Trophoblast cell (in vitro differentiated cells and primary cell): ENCODE measurements at regions not wholly inside any gene's neighbourhood (a gene's known extent, or its start where the extent isn't known, plus 50 kb on each side); places are given as distances from the start of the nearest gene placed in this dataset.

Experiments used
- DNase-seq, 2 donors: peaks; one replicate each; pipeline ENCODE4 v3.0.0-alpha.2; 2016
- H2AFZ ChIP-seq: 2 replicates; pipeline ENCODE4 v1.6.1; 2013; ENCODE audit warnings: low read length, moderate library complexity, mild to moderate bottlenecking; ENCODE audit not compliant: insufficient read depth, poor library complexity
- H2AK5ac ChIP-seq: 2 replicates; pipeline ENCODE4 v1.6.1; 2013; ENCODE audit warnings: mild to moderate bottlenecking, low read length
- H2BK120ac ChIP-seq: 2 replicates; pipeline ENCODE4 v1.6.1; 2013; ENCODE audit warnings: low read length, mild to moderate bottlenecking, moderate library complexity; ENCODE audit not compliant: insufficient read depth, poor library complexity
- H2BK12ac ChIP-seq: 2 replicates; pipeline ENCODE4 v1.6.1; 2013; ENCODE audit warnings: mild to moderate bottlenecking, low read length, moderate library complexity
- H2BK5ac ChIP-seq: 2 replicates; pipeline ENCODE4 v1.6.1; 2013; ENCODE audit warnings: low read length, low read depth, moderate library complexity, mild to moderate bottlenecking; ENCODE audit not compliant: poor library complexity
- H3K14ac ChIP-seq: 2 replicates; pipeline ENCODE4 v1.6.1; 2013; ENCODE audit warnings: mild to moderate bottlenecking, low read length
- H3K18ac ChIP-seq: 2 replicates; pipeline ENCODE4 v1.6.1; 2013; ENCODE audit warnings: mild to moderate bottlenecking, low read length
- H3K23ac ChIP-seq: 2 replicates; pipeline ENCODE4 v1.6.1; 2013; ENCODE audit warnings: low read length
- H3K27ac ChIP-seq: 2 replicates; pipeline ENCODE4 v1.5.1; 2013; ENCODE audit warnings: low read depth, mild to moderate bottlenecking, inconsistent platforms, low read length, moderate library complexity
- H3K27me3 ChIP-seq: 2 replicates; pipeline ENCODE4 v1.6.1; 2013; ENCODE audit warnings: inconsistent platforms, mild to moderate bottlenecking, low read length, moderate library complexity; ENCODE audit not compliant: insufficient read depth
- H3K36me3 ChIP-seq, 2 experiments: 1 replicate in 1 of 2; 2 replicates in 1 of 2; pipeline ENCODE4 v1.6.1; 2013; ENCODE audit warnings: low read length in 2 of 2, mild to moderate bottlenecking in 2 of 2, moderate library complexity in 1 of 2; ENCODE audit not compliant: insufficient read depth in 2 of 2, control insufficient read depth in 1 of 2
- H3K4ac ChIP-seq: 2 replicates; pipeline ENCODE4 v1.6.1; 2013; ENCODE audit warnings: low read depth, mild to moderate bottlenecking, low read length, moderate library complexity
- H3K4me1 ChIP-seq, 2 experiments: 1 replicate in 1 of 2; 2 replicates in 1 of 2; pipeline ENCODE4 v1.6.1; 2013; ENCODE audit warnings: low read length in 2 of 2, mild to moderate bottlenecking in 2 of 2, moderate library complexity in 1 of 2; ENCODE audit not compliant: insufficient read depth in 2 of 2, control insufficient read depth in 1 of 2
- H3K4me2 ChIP-seq: 2 replicates; pipeline ENCODE4 v1.6.1; 2013; ENCODE audit warnings: inconsistent platforms, mild to moderate bottlenecking, low read length, moderate library complexity
- H3K4me3 ChIP-seq: 2 replicates; pipeline ENCODE4 v1.5.1; 2013; ENCODE audit warnings: mild to moderate bottlenecking, low read depth, low read length, inconsistent platforms
- H3K79me1 ChIP-seq: one replicate; pipeline ENCODE4 v1.6.1; 2013; ENCODE audit warnings: low read length
- H3K79me2 ChIP-seq: 2 replicates; pipeline ENCODE4 v1.6.1; 2013; ENCODE audit warnings: low read length, mild to moderate bottlenecking; ENCODE audit not compliant: control insufficient read depth, insufficient read depth, poor library complexity
- H3K9ac ChIP-seq: 2 replicates; pipeline ENCODE4 v1.6.1; 2013; ENCODE audit warnings: mild to moderate bottlenecking, low read length
- H3K9me3 ChIP-seq: 2 replicates; pipeline ENCODE4 v1.6.1; 2013; ENCODE audit warnings: low read depth, mild to moderate bottlenecking, control low read depth, inconsistent platforms, low read length; ENCODE audit not compliant: insufficient read depth
- H4K12ac ChIP-seq: 2 replicates; pipeline ENCODE4 v1.6.1; 2013; ENCODE audit warnings: low read depth, mild to moderate bottlenecking, low read length, moderate library complexity
- H4K8ac ChIP-seq: 2 replicates; pipeline ENCODE4 v1.6.1; 2013; ENCODE audit warnings: low read depth, mild to moderate bottlenecking, low read length, moderate library complexity
- H4K91ac ChIP-seq: one replicate; pipeline ENCODE4 v1.6.1; 2013; ENCODE audit warnings: low read depth, mild to moderate bottlenecking, low read length, moderate library complexity
- WGBS: extraction: QIAGEN DNeasy Blood & Tissue Kit; methylation state at CpG from one replicate; pipeline ENCODE4 v1.1.7; 2013; ENCODE audit warnings: missing lambda C conversion rate; ENCODE audit not compliant: insufficient read length, insufficient coverage; ENCODE audit errors: extremely low coverage; 5-methylcytosine and 5-hydroxymethylcytosine counted together

DNA sequence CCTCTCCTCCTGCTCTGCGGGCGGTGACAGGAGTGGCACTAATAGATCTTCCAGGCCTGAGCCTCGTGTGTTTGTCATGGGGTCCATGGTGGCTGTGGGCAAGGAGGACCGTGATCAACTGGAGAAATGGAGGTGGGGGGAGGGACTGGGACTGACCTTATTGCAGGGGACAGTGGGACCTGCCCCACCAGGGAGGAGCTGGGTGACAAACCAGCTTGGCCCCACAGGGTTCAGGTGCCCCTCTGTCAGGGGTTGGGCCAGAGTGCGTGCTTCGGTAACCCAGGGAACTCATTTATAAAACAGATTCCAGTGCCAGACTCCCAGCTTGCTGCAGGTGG is 366.5 kb downstream of the BCOR start:
- Histone ChIP-seq H3K4me2 (no peak overlapping the region), H2BK120ac (no peak overlapping the region), H2BK12ac (peak overlapping the region; percentile 5), H3K23ac (no peak overlapping the region), H4K8ac (no peak overlapping the region), H3K4ac (no peak overlapping the region), H3K18ac (no peak overlapping the region), H4K91ac (no peak overlapping the region), H3K14ac (no peak overlapping the region), H3K4me1 (peaks cover 8 to 17% of the 10 kb centered on the region in 2 experiments), H3K79me2 (no peaks in the 10 kb centered on the region), H3K79me1 (peaks cover 3% of the 10 kb centered on the region), H3K9me3 (no peaks in the 10 kb centered on the region), H2AK5ac (peak overlapping the region; percentile 14), H3K9ac (no peak overlapping the region), H3K4me3 (no peak overlapping the region), H4K12ac (no peak overlapping the region), H3K27me3 (no peaks in the 10 kb centered on the region), H3K36me3 (no peaks in the 10 kb centered on the region), H2AFZ (no peak overlapping the region), H2BK5ac (no peak overlapping the region), H3K27ac (no peak overlapping the region)
- DNase-seq, result no peak
- WGBS, result no CpG with 5 or more reads among the region's 6 CpGs

DNA sequence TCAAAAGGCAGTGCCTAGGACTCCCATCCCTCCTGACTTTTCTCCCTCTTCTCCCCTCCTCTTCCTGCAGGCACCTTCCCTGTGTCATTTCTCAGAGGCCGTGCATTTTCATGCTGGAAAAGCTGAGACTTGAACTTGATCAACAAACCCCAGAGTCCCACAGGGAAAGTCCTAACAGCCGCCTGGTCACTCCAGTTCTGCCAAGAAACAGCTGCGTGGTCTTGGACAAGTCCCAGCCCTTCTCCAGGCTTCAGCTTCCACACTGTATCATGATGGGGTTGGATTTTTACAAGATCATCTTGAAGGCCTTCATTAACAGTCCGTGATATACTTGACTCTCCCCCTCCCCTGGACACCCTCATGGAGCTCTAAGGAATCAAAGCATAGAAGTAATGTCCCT is 366.0 kb downstream of the BCOR start:
- no peak overlapping the region for H3K23ac ChIP-seq
- no peaks in the 10 kb centered on the region for H3K79me2 ChIP-seq
- no peaks in the 10 kb centered on the region for H3K27me3 ChIP-seq
- no peak for DNase-seq
- no peaks in the 10 kb centered on the region for H3K9me3 ChIP-seq
- H2AFZ ChIP-seq, result no peak overlapping the region
- no peak overlapping the region for H4K91ac ChIP-seq
- H2BK5ac ChIP-seq, result no peak overlapping the region
- peaks cover 8 to 17% of the 10 kb centered on the region in 2 experiments for H3K4me1 ChIP-seq
- no peak overlapping the region for H2AK5ac ChIP-seq
- H2BK120ac ChIP-seq, result no peak overlapping the region
- H3K4me3 ChIP-seq, result no peak overlapping the region
- H4K8ac ChIP-seq, result no peak overlapping the region
- no CpG with 5 or more reads among the region's 4 CpGs for WGBS
- H4K12ac ChIP-seq, result no peak overlapping the region
- no peak overlapping the region for H3K27ac ChIP-seq
- H3K79me1 ChIP-seq, result peaks cover 3% of the 10 kb centered on the region
- no peak overlapping the region for H3K4me2 ChIP-seq
- no peak overlapping the region for H3K14ac ChIP-seq
- no peak overlapping the region for H3K9ac ChIP-seq
- H3K36me3 ChIP-seq, result no peaks in the 10 kb centered on the region
- no peak overlapping the region for H2BK12ac ChIP-seq
- H3K4ac ChIP-seq, result no peak overlapping the region
- no peak overlapping the region for H3K18ac ChIP-seq

DNA sequence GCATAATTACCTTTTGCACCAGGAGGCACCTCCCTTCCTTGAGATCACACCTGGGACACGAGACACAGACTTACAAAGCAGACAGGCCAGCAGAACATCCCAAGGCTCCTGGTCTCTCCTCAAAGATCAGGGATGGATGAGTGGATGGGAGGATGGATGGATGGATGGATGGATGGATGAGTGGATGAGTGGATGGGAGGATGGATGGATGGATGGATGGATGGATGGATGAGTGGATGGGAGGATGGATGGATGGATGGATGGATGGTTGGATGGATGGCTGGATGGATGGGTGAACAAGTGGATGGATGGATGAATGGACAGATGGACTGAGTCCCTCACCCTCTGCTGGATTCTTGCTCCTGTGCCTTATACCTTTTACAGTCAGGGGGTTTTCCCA is 364.0 kb downstream of the BCOR start:
- H3K4ac ChIP-seq, result no peak overlapping the region
- no peak overlapping the region for H4K91ac ChIP-seq
- H3K27ac ChIP-seq, result no peak overlapping the region
- H3K23ac ChIP-seq, result no peak overlapping the region
- H3K79me2 ChIP-seq, result no peaks in the 10 kb centered on the region
- H4K12ac ChIP-seq, result no peak overlapping the region
- no peaks in the 10 kb centered on the region for H3K36me3 ChIP-seq
- no peak overlapping the region for H3K14ac ChIP-seq
- no peak overlapping the region for H3K18ac ChIP-seq
- no peak overlapping the region for H2BK5ac ChIP-seq
- no peak overlapping the region for H2BK120ac ChIP-seq
- no peak overlapping the region for H3K9ac ChIP-seq
- WGBS, result no CpG with 5 or more reads among the region's 1 CpG
- peaks cover 8 to 17% of the 10 kb centered on the region in 2 experiments for H3K4me1 ChIP-seq
- H2AK5ac ChIP-seq, result no peak overlapping the region
- no peak overlapping the region for H3K4me3 ChIP-seq
- H4K8ac ChIP-seq, result no peak overlapping the region
- no peak overlapping the region for H2BK12ac ChIP-seq
- H3K9me3 ChIP-seq, result no peaks in the 10 kb centered on the region
- H3K79me1 ChIP-seq, result peaks cover 3% of the 10 kb centered on the region
- no peak for DNase-seq
- no peaks in the 10 kb centered on the region for H3K27me3 ChIP-seq
- no peak overlapping the region for H3K4me2 ChIP-seq
- H2AFZ ChIP-seq, result no peak overlapping the region

DNA sequence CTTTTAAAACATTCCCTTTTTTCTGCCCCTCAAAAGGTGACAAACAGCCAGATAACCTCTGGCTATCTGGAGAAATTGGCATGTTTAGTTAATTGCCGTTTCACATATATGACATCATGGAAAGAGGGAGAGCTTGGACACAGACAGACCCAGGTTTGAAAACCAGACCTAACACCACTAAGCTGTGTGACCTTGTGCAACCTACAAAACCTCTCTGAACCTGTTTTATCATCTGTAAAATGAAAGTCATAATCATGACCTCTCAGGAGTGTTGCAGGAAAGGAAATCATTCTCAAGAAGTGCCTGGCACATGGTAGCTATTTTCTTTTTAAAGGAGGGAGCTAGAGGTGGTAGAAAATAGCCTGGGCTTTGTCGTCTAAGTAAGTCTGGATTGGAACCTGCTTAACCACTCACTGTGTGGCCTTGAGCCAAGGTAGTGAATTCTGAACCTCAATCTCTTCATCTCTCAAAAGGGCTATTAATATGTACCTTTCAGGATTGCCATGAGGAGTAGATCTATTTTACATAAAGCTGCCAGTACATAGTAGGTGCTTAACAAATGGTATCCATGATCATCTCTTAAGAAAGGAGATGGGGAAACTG is 363.5 kb downstream of the BCOR start:
- Histone ChIP-seq H3K4me3 (no peak overlapping the region), H3K9ac (no peak overlapping the region), H3K9me3 (no peaks in the 10 kb centered on the region), H3K27me3 (no peaks in the 10 kb centered on the region), H3K79me2 (no peaks in the 10 kb centered on the region), H3K4me2 (no peak overlapping the region), H3K27ac (no peak overlapping the region), H2AFZ (no peak overlapping the region), H3K14ac (no peak overlapping the region), H2BK5ac (no peak overlapping the region), H3K4ac (no peak overlapping the region), H2AK5ac (no peak overlapping the region), H3K79me1 (peaks cover 3% of the 10 kb centered on the region), H4K12ac (no peak overlapping the region), H2BK12ac (no peak overlapping the region), H3K36me3 (no peaks in the 10 kb centered on the region), H3K4me1 (peaks cover 8 to 17% of the 10 kb centered on the region in 2 experiments), H2BK120ac (no peak overlapping the region), H4K8ac (no peak overlapping the region), H3K18ac (no peak overlapping the region), H3K23ac (no peak overlapping the region), H4K91ac (no peak overlapping the region)
- WGBS, result no CpG with 5 or more reads among the region's 2 CpGs
- no peak for DNase-seq
